PFSK-1 (cell line): ENCODE measurements at regions not wholly inside any gene's neighbourhood (a gene's known extent, or its start where the extent isn't known, plus 50 kb on each side); places are given as distances from the start of the nearest gene placed in this dataset.

ENCODE experiments used
- REST ChIP-seq, 2 experiments: IDR thresholded peaks; 2 replicates each; pipeline versions ENCODE4 v1.6.1 to v1.8.0; 2011 to 2012; ENCODE audit warnings: low read depth in 2 of 2, low read length in 2 of 2, control low read depth in 1 of 2, inconsistent platforms in 1 of 2, mild to moderate bottlenecking in 1 of 2, moderate library complexity in 1 of 2; ENCODE audit not compliant: insufficient read depth in 1 of 2
- TAF1 ChIP-seq: IDR thresholded peaks from 2 replicates; pipeline ENCODE4 v1.6.1; 2012; ENCODE audit warnings: low read length, control low read depth, borderline replicate concordance; ENCODE audit not compliant: insufficient read depth

DNA sequence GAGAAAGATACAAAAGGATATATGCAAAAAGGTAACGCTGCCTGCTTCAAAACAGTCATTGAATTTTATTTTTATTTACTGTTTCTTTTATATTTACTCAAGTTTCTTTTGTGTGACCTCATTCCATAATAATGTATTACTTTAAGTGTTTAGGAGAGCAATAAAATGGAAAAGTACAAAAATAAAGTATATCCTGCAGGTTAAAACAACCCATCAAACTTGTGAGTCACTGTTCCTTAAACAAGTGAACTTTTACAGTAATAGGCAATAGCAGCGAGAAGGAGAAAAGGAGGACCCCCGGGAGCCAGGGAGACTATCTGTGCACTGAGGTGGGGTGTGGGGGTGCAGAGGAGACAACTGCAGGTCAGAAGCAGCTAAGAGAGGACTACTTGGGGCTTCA, 124.5 kb downstream of the EN1 start:
- TF ChIP-seq REST (IDR thresholded peaks at IDR 0.05; ENCODE audit: insufficient read depth in 1 of 2, low read depth in 2 of 2, low read length in 2 of 2) (no peak), TAF1 (no peak)
